HFFc6 (cell line): ENCODE measurements at regions not wholly inside any gene's neighbourhood (a gene's known extent, or its start where the extent isn't known, plus 50 kb on each side); places are given as distances from the start of the nearest gene placed in this dataset.

Experiments used
- DNase-seq: peaks from one replicate; pipeline ENCODE4 v3.0.0-alpha.2; 2018
- H3K27ac Mint-ChIP-seq: 2 replicates; pipeline ENCODE4 v1.8.0; 2020; ENCODE audit warnings: mild to moderate bottlenecking, mixed read lengths
- H3K27me3 Mint-ChIP-seq: 2 replicates; pipeline ENCODE4 v1.8.0; 2021; ENCODE audit warnings: mild to moderate bottlenecking, moderate library complexity, mixed read lengths; ENCODE audit not compliant: insufficient read depth
- H3K36me3 Mint-ChIP-seq: 2 replicates; pipeline ENCODE4 v1.8.0; 2021; ENCODE audit warnings: low read depth, mixed read lengths
- H3K4me1 Mint-ChIP-seq: 2 replicates; pipeline ENCODE4 v1.8.0; 2020; ENCODE audit warnings: low read depth, mixed read lengths
- H3K4me3 Mint-ChIP-seq: 2 replicates; pipeline ENCODE4 v1.8.0; 2020; ENCODE audit warnings: mild to moderate bottlenecking, moderate library complexity, mixed read lengths
- H3K9me3 Mint-ChIP-seq: 2 replicates; pipeline ENCODE4 v1.8.0; 2020; ENCODE audit warnings: mild to moderate bottlenecking, mixed read lengths
- TF ChIP-seq, protein P1 (sequence below): fragments of 200-600 bp; sonication (generic); IDR thresholded peaks from 2 replicates; pipeline ENCODE4 v1.5.0; 2021; ENCODE audit warnings: antibody characterized with exemption, mild to moderate bottlenecking

DNA sequence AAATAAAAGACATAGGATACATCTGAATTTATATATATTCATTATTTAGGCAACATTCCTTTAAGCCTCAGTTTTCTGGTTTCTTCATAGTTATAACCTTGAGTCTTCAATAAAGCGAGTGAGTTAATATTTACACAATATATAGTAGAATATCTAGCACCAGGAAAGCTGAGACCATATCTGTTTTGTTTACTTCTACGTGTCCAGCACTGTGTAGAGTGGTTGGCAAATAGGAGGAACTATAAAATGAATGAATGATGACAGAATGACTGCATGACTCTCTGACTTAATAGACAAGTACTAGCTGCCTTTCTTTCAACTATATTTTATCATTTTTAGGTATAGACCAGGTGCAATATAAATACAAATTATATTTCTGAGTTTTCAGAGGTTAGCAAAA is 197.8 kb upstream of the RBMS3 start:
- H3K4me3 Mint-ChIP-seq: no peak overlapping the region
- no peaks in the 10 kb centered on the region; the same call in none of the 2 replicates for H3K27me3 Mint-ChIP-seq
- DNase-seq: no peak
- no peak overlapping the region for H3K27ac Mint-ChIP-seq
- TF ChIP-seq, protein P1, sequence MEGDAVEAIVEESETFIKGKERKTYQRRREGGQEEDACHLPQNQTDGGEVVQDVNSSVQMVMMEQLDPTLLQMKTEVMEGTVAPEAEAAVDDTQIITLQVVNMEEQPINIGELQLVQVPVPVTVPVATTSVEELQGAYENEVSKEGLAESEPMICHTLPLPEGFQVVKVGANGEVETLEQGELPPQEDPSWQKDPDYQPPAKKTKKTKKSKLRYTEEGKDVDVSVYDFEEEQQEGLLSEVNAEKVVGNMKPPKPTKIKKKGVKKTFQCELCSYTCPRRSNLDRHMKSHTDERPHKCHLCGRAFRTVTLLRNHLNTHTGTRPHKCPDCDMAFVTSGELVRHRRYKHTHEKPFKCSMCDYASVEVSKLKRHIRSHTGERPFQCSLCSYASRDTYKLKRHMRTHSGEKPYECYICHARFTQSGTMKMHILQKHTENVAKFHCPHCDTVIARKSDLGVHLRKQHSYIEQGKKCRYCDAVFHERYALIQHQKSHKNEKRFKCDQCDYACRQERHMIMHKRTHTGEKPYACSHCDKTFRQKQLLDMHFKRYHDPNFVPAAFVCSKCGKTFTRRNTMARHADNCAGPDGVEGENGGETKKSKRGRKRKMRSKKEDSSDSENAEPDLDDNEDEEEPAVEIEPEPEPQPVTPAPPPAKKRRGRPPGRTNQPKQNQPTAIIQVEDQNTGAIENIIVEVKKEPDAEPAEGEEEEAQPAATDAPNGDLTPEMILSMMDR: no peak
- 0 out of 2 replicates have a peak, but pooled peaks cover 4% of the 10 kb centered on the region for H3K9me3 Mint-ChIP-seq
- no peaks in the 10 kb centered on the region for H3K36me3 Mint-ChIP-seq
- no peaks in the 10 kb centered on the region for H3K4me1 Mint-ChIP-seq

DNA sequence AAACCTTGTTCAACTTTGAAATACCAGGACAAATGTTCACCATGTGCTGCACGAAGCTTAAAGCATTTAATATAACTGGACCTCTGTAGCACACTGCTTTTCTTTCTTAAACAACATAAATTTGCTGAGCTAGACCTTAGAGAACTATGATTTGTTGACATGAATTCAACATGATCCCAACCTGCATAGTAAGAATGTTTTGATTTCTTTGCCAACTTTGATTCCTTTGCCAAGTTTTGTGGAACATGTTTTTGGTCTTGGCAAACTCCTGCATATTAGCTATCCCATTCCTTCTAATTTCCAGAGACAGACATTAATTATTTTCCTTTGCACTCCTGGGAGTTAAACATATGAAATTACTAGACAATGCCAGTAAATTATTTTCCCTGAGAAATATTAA is 197.2 kb upstream of the RBMS3 start:
- no peak for DNase-seq
- Mint-ChIP-seq H3K4me3 (no peak overlapping the region), H3K36me3 (no peaks in the 10 kb centered on the region), H3K9me3 (0 out of 2 replicates have a peak, but pooled peaks cover 4% of the 10 kb centered on the region), H3K4me1 (no peaks in the 10 kb centered on the region), H3K27me3 (no peaks in the 10 kb centered on the region; the same call in none of the 2 replicates), H3K27ac (no peak overlapping the region)
- TF ChIP-seq, protein P1: no peak

DNA sequence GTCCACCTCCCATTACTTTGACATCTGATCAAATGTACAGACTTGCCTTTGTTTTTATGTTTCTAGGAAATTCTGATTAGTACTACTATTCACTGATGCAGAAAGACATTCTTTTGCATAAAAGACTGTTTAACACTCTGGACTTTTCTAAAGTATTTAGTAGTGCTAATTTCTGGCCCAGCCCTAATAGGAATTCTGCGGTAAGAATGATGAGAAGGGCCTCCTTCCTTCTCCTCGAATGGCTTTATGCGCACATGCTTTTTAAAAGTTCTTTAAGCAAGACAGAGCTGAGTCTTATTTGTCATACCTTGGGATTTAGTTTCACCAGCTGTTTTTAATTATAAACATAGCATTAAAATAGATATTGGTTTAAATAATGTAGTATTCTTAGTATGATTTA is 192.3 kb upstream of the RBMS3 start:
- Mint-ChIP-seq H3K4me1 (no peaks in the 10 kb centered on the region), H3K36me3 (no peaks in the 10 kb centered on the region), H3K4me3 (no peak overlapping the region), H3K9me3 (0 out of 2 replicates have a peak, but pooled peaks cover 6% of the 10 kb centered on the region), H3K27me3 (peaks cover 4% of the 10 kb centered on the region), H3K27ac (no peak overlapping the region)
- TF ChIP-seq, protein P1: no peak
- DNase-seq: no peak

DNA sequence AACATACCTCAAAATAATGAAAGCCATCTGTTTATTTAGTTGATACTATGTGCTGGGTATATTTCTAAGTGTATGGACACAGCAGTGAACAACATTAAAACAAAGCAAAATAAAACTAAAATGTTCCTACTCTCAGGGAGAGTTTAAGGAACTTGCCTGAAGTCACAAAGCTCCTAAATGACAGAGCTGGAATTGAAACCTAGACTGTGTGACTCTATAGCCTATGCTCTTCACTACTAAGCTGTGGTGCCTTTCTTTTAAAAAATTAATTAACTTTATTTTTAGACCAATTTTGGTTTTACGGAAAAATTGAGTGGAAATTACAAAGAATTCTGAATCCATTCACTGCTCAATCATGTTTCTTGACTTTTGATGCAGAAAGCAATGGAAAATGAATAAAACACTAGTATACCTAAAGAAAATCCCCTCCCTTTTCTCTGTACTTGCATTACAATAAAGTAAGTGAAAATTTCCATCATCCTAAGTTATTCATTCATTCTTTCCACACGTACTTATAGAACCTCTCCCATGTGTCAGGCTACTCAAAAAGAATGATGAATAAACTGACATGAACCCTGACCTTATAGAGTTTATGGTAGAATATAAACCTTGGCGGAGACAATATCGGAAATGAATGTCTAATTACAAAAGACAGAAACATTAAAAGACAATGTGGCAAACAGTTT is 189.8 kb upstream of the RBMS3 start:
- no peak overlapping the region for H3K4me3 Mint-ChIP-seq
- TF ChIP-seq, protein P1: no peak
- no peak overlapping the region for H3K27ac Mint-ChIP-seq
- 0 out of 2 replicates have a peak, but pooled peaks cover 6% of the 10 kb centered on the region for H3K9me3 Mint-ChIP-seq
- no peak for DNase-seq
- no peaks in the 10 kb centered on the region for H3K36me3 Mint-ChIP-seq
- no peaks in the 10 kb centered on the region for H3K4me1 Mint-ChIP-seq
- H3K27me3 Mint-ChIP-seq: peaks cover 4% of the 10 kb centered on the region

DNA sequence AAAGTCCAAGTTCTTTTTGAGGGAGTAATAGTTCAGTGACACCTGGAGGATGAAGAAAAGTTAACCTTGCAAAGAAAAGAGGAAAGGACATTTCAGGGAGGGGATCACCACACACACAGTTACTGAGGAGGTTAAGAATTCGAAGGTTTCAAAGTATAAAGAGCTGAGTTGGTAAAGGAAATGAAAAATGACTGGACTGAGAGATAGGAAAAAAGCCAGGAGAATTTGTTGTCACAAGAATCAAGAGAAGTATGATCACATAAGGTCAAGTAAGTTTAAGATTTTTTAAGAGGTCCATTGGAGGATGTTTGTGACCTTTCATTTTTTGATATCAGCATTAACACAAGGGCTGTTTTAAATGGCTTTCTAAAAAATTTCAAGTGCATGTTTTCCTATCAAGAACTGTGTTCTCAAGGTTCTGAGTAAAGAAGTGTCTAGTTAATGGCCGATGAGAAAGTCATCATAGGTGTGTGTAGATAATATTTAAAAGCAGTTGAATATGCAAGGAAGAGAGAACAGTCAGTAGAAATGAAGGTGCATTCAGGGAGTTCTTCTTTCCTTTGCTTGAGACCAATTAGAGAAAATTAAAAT is 189.2 kb upstream of the RBMS3 start:
- no peak overlapping the region for H3K27ac Mint-ChIP-seq
- no peaks in the 10 kb centered on the region for H3K4me1 Mint-ChIP-seq
- H3K4me3 Mint-ChIP-seq: no peak overlapping the region
- no peaks in the 10 kb centered on the region for H3K36me3 Mint-ChIP-seq
- DNase-seq: no peak
- H3K27me3 Mint-ChIP-seq: peaks cover 4% of the 10 kb centered on the region
- TF ChIP-seq, protein P1: no peak
- H3K9me3 Mint-ChIP-seq: 0 out of 2 replicates have a peak, but pooled peaks cover 6% of the 10 kb centered on the region
